GM12865 (cell line): ENCODE measurements at regions not wholly inside any gene's neighbourhood (a gene's known extent, or its start where the extent isn't known, plus 50 kb on each side); places are given as distances from the start of the nearest gene placed in this dataset.
A peak's percentile ranks its signal among the peaks of the same experiment; 100 is the strongest.

Experiments
- DNase-seq: peaks from one replicate; pipeline ENCODE4 v3.0.0; 2010; ENCODE audit warnings: low read depth
- H3K4me3 ChIP-seq: 2 replicates; pipeline ENCODE4 v1.5.1; 2011; ENCODE audit warnings: mild to moderate bottlenecking, low read depth, low read length, control low read depth
- TF ChIP-seq, protein P1 (sequence below): IDR thresholded peaks from 2 replicates; pipeline ENCODE4 v1.5.1; 2011; ENCODE audit warnings: low read length, control low read depth, low read depth, inconsistent platforms; ENCODE audit not compliant: insufficient read depth; ENCODE audit errors: missing control alignments

DNA sequence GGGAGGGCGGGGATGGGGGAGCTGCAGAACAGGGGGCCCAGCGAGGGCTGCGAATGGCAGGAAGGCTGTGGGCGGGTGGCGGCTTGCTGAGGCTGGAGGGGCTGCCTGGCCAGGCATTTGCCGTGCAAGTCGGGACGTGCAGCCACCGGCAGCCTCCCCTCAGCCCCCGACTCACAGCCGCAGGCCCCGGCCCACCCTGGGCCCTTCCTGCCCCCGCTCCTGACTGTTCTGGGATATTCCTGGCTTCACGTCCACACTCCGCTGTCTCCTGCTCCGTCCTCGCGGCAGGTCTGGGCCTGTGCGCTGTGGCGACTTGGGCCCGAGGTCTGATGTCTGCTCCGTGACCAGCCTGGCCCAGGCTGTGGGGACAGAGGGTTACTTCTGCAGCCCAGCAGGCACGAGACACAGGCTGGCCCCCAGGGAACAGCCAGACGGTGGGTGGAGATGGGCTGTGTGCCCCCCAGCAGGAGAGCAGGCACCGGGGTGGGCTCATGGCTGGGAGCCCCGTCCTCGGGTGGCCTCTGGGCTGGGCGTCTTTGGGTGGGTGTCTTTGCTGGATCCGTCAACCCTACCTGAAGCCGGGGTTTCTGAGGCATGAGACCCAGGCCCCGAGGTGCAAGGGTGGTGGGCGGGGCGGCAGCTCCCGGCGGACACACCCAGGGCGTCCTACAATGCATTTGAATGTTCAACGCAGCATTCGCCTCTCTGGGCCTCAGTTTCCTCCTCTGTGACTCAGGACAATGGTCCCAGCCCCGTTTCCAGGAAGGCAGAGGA, 86.5 kb downstream of the FOXL3 start:
- no peak for DNase-seq
- TF ChIP-seq, protein P1, sequence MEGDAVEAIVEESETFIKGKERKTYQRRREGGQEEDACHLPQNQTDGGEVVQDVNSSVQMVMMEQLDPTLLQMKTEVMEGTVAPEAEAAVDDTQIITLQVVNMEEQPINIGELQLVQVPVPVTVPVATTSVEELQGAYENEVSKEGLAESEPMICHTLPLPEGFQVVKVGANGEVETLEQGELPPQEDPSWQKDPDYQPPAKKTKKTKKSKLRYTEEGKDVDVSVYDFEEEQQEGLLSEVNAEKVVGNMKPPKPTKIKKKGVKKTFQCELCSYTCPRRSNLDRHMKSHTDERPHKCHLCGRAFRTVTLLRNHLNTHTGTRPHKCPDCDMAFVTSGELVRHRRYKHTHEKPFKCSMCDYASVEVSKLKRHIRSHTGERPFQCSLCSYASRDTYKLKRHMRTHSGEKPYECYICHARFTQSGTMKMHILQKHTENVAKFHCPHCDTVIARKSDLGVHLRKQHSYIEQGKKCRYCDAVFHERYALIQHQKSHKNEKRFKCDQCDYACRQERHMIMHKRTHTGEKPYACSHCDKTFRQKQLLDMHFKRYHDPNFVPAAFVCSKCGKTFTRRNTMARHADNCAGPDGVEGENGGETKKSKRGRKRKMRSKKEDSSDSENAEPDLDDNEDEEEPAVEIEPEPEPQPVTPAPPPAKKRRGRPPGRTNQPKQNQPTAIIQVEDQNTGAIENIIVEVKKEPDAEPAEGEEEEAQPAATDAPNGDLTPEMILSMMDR, result no peak

DNA sequence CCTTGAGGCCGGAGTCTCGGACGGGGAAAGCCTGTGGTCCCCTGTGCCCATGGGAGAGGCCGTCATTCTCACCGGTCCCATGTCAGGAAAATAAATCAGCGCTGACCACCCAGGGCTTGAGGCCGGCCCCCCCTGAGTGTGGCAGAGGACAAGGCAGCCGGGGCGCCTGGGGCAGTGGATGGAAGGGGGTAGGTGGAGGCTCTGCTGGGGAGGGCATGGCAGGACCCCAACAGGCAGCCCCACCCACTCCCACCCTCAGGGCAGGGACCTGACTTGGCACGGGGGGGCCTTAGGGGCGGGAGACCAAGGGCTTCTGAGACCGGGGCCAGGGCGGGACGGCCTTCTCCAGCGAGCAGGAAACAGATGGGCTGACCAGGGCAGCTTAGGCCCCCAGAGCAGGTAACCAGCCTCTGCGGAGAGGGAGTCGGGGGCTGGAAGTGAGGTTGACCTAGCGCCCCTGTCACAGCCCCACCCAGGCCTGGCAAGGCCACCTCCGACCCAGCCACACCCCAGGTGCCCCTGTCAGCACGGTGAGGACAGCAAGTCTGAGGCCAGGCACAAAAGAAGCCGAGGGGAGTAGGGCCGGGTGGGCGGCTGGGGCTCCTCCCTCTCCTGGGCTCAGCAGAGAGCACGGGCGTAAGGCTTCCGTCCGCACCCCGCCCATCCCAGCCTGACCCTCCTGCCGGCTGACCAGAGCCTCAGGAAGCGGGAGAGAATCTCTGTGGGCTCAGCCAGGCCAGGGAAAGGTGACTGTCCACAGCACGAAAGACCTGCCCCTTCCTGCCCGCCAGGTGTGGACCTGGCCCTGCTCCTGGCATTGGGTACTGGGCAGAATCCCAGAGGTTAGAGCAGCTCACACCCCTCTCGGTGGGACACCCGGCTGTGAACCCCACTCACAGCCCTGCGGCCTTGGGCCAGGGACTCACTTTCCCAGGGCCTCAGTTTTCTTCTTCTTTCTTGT, 87.4 kb downstream of the FOXL3 start:
- TF ChIP-seq, protein P1, result no peak
- no peak for DNase-seq
- H3K4me3 ChIP-seq, result no peak overlapping the region

More for the DNA sequence above, 86.5 kb downstream of the FOXL3 start:
- H3K4me3 ChIP-seq, result no peak overlapping the region

DNA sequence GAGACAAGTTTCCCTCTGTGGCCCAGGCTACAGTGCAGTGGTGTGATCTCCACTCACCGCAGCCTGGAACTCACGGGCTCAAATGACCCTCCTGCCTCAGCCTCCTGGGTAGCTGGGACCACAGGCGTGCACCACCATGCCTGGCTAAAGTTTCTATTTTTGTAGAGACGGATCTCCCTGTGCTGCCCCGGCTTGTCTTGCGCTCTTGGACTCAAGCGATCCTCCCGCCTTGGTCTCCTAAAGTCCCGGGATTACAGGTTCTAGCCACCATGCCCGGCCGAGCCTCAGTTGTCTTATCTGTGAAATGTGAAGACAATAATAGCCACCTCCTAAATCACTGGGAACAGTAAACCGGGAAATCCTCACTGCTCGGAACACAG, 88.1 kb downstream of the FOXL3 start:
- TF ChIP-seq, protein P1, result no peak
- DNase-seq, result no peak
- H3K4me3 ChIP-seq, result no peak overlapping the region

DNA sequence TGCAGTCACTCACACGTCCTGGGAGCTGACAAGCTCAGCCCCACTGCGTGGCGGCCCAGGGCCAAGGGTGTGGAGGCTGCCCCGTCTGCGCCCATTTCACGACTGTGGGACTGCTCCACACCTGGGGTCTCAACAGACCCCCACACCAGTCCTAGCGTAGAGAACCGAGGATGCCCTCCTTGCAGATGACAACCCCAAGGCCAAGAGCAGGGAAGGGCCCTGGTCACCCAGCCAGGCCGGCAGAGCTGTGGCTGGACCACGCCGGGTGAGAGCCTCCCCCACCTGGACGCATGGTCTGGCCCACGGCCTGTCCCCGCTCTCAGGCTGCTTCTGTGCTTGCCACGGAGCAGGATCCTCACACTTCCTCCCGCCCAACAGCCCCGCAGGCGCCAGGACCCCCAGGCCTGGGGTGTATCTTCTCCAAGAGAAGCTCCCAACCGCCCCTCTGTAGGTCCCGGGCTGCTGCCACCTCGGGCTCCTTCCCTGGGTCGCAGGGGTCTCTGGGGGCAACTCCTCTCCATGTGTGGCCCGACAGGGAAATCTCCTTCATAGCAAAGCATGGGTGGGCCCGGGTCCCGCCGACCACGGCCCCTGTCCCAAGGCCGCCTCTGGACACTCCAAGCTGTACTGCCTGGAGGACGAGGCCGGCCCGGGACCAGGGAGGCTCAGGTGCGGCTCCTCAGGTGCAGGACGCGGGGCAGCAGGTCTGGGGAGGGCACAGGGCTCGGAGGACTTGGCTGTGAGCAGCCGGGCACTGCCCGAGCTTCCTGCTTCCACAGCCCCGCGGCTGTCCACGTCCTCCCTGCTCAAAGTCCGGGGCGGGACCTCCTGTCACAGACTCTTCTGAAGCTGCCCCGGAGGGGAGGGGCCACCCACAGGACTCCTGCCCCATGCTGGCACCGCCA, 88.8 kb downstream of the FOXL3 start:
- no peak for DNase-seq
- TF ChIP-seq, protein P1, result no peak
- H3K4me3 ChIP-seq, result no peak overlapping the region

DNA sequence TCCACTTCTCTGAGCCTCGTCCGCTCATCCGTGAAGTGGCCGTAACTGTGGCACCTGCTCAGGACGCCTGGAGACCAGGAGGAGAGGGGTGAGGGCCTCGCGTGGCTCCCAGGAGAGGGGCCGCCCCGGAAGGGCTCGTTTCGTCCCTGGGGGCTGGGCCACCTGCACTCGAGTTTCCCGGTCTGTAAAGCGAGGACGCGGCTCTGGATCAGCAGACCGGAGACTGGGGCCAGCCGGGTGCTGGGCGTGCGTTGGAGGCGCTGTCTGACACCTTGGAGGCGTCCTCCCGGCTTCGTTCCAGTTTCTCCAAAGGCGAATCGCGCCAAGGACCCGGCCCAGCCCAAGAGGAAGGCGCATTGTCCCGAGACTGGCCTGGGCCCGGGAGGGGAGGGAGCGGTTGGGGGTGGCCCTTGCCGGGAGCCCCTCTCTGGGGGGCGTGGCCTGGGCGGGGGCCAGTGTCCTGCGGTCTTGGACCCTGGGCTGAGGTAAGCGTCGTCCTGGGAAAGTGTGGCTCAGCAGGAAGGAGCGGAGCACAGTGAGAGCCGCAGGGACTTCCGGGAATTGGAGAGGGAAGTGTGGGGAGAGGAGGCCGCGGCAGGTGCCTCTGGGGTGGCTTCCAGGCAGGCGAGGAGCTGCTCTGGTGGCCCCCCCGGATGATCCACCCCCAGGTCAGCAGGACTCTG, 89.6 kb downstream of the FOXL3 start:
- no peak for DNase-seq
- TF ChIP-seq, protein P1, result no peak
- H3K4me3 ChIP-seq, result no peak overlapping the region

DNA sequence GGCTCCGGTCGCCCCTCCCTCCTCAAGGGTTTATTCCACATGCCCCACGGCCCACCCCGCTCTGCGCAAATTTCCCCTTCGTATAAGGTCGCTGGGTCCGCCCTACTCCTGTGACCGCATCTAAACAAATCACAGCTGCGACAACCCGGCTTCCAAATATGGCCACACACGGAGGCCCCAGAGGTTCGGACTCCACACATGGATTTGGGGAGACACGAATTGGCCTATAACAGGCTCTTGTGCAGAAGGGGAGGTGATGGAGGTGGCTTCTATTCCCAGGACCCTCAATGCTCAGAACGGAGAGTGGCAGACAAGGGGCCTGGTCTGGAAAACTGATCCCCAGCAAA, 90.1 kb downstream of the FOXL3 start:
- TF ChIP-seq, protein P1, result no peak
- DNase-seq, result peak; percentile 5
- H3K4me3 ChIP-seq, result no peak overlapping the region
